Fibroblast of mammary gland (primary cell): ENCODE measurements at regions not wholly inside any gene's neighbourhood (a gene's known extent, or its start where the extent isn't known, plus 50 kb on each side); places are given as distances from the start of the nearest gene placed in this dataset.
"Not testable (repeated sequence)": the region's sequence is repeated elsewhere in the genome, so short reads cannot be mapped to it uniquely, and the experiment has no call there.

Experiments
- DNase-seq: peaks from one replicate; pipeline ENCODE4 v3.0.0-alpha.2; 2010; ENCODE audit warnings: low read depth
- H3K4me3 ChIP-seq: 2 replicates; pipeline ENCODE4 v1.5.1; 2011; ENCODE audit warnings: low read depth, mild to moderate bottlenecking, low read length, moderate library complexity; ENCODE audit not compliant: control insufficient read depth
- TF ChIP-seq, protein P1 (sequence below): conservative IDR thresholded peaks from 2 replicates; pipeline ENCODE4 v1.5.1; 2011; ENCODE audit warnings: low read depth, low read length, inconsistent platforms; ENCODE audit not compliant: control insufficient read depth, insufficient read depth

DNA sequence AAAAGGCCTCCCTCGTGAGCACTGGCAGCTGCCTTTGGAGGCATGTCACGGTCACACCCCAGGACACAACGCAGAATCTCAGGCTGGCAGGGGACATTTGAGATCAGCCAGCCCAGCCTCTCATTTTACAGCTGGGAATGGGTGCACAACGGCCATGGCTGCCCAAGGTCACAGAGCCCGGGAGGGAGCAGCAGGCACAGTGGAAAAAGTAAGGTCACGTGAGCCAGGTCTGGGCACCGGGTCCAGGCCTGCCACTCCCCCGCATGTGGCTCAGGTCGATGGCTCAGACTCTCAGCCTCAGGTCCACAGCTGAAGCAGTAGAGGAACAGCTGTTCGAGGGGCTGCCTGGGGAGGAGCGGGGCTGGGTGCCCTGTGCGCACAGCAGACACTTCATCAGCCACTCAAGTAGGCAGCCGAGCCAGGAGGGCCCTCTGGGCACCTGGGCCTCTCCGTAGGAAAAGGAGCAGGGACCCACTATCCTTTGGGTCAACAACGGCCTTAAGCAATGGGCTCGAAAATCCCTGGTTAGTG, 260.6 kb downstream of the GOLGA6L6 start:
- no peak overlapping the region for H3K4me3 ChIP-seq
- TF ChIP-seq, protein P1, sequence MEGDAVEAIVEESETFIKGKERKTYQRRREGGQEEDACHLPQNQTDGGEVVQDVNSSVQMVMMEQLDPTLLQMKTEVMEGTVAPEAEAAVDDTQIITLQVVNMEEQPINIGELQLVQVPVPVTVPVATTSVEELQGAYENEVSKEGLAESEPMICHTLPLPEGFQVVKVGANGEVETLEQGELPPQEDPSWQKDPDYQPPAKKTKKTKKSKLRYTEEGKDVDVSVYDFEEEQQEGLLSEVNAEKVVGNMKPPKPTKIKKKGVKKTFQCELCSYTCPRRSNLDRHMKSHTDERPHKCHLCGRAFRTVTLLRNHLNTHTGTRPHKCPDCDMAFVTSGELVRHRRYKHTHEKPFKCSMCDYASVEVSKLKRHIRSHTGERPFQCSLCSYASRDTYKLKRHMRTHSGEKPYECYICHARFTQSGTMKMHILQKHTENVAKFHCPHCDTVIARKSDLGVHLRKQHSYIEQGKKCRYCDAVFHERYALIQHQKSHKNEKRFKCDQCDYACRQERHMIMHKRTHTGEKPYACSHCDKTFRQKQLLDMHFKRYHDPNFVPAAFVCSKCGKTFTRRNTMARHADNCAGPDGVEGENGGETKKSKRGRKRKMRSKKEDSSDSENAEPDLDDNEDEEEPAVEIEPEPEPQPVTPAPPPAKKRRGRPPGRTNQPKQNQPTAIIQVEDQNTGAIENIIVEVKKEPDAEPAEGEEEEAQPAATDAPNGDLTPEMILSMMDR = no peak
- DNase-seq = no peak

DNA sequence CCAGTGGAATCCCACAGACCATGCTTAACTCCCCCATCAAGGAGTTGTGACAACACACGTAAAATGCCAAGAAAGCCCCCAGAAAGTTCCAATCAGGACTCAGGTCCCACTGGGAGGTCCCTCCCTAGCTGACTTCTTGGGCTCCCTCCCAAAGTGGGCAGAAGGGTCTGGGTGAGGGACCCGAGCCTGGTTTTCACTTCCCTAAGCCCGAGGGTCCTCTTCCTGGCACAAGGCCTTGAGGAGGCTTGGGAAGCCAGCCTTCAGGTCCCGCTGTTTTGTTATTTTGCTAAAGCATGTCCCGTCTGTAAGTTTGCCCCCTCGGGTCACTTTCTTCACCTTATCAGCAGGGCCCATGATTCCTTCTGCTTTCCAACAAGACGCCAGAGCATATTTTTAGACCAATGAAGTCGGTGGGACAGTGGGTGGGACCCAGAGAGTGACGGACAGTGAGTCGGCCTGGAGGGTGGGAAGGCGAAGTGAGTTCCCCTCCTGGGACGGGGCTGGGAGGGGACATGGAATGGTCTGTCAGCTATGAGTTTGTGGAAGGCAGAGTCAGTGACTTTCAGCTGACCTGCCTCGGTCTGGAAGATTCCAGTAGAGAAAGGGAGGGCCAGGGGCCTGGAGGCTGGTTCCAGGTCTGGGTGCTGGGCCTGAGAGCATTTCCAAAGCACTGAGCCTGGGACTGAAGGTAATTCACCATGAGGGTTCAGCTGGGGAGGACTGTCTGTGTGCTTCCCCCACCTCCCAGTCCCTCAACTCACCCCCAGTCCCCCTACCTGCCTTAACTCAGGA, 261.3 kb downstream of the GOLGA6L6 start:
- DNase-seq, H3K4me3 ChIP-seq: not testable (repeated sequence)

DNA sequence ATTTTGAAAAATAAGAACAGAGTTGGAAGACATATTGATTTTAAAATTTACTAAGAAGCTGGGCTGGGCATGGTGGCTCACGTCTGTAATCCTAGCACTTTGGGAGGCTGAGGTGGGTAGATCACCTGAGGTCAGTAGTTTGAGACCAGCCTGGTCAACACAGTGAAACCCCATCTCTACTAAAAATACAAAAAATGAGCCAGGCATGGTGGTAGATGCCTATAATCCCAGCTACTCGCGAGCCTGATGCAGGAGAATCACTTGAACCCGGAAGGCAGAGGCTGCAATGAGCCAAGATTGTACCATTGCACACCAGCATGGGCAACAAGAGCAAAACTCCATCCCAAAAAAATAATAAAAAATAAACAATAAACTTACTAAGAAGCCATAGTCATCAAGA, 262.5 kb downstream of the GOLGA6L6 start:
- DNase-seq, H3K4me3 ChIP-seq: not testable (repeated sequence)

DNA sequence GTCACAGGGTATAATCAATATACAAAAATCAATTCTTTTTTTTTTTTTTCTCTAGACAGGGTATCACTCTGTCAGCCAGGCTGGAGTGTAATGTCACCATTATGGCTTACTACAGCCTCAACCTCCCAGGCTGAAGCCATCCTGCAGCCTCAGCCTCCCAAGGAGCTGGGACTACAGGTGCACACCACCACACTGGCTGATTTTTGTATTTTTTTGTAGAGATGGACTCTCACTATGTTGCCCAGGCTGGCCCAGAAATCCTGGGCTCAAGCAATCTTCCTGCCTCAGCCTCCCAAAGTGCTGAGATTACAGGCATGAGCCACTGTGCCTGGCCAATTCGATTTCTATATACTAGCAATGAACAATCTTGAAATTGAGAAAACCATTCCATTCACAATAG, 263.2 kb downstream of the GOLGA6L6 start:
- H3K4me3 ChIP-seq, DNase-seq: not testable (repeated sequence)

DNA sequence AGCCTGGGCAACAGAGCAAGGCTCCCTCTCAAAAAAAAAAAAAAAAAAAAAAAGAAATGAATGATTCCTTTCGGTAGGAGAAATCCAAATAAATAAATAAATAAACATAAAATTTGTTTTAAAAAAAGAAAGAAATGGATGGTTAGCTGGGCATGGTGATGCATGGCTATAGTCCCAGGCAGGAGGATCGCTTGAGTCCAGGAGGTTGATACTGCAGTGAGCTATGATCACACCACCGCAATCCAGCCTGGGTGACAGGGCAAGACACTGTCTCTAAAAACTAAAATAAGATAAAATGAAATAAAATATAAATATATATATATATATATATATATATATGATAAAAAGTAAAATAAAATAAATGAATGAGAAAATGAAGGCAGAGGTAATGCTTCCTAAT, 264.1 kb downstream of the GOLGA6L6 start:
- DNase-seq, H3K4me3 ChIP-seq: not testable (repeated sequence)

DNA sequence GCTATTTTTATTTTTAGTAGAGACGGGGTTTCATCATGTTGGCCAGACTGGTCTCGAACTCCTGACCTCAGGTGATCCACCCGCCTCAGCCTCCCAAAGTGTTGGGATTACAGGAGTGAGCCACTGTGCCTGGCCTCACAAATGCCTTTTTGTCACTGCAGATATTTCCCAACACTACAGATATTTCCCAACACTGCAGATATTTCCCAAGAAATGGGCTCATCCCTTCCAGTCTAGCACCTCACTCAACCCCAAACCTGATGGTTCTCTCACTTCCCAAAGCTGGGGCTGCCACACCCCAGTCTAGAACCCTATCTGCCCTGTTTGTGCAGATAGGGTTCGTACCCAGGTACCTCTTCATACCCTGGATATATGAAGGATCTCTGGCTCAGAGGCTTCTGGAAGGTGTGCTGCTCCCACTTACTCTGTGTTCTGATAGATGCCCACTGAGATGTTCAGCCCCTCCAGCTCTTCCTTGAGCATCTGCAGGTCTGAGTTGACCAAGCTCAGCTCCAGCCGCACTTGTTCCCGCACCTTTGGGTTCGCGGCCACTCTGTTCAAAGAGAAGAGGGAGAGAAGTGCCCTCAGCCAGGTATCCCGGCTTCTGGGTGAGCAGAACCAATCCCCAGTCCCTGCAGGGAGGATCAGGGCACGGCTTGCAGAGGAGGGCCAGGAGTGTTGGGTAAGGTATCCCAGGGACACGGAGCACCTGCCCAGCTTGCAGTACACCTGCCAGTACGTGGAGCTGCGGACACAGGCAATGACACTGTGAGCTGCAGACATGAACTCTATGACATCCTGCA, 265.1 kb downstream of the GOLGA6L6 start:
- DNase-seq, H3K4me3 ChIP-seq: not testable (repeated sequence)

DNA sequence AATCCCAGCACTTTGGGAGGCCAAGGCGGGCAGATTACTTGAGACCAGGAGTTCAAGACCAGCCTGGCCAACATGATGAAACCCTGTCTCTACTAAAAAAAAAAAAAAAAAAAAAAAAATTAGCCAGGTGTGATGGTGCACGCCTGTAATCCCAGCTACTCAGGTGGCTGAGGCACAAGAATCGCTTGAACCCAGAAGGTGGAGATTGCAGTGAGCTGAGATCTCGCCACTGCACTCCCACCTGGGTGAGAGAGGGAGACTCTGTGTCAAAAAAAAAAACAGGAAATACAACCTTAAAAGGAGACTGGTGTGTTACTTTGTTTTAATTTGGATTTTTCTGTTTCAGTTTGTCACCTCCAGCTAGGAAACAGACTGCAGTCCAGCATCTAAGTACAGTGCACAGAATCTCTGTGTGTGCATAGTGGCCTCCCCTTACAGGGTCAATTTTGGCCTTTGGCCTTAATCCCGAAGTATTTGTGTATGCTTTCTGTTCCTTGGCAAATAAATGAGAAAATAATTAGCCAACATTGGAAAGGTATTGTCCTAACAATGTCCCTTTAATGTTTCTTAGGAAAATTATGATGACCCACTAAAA, 266.1 kb downstream of the GOLGA6L6 start:
- H3K4me3 ChIP-seq, DNase-seq: not testable (repeated sequence)

DNA sequence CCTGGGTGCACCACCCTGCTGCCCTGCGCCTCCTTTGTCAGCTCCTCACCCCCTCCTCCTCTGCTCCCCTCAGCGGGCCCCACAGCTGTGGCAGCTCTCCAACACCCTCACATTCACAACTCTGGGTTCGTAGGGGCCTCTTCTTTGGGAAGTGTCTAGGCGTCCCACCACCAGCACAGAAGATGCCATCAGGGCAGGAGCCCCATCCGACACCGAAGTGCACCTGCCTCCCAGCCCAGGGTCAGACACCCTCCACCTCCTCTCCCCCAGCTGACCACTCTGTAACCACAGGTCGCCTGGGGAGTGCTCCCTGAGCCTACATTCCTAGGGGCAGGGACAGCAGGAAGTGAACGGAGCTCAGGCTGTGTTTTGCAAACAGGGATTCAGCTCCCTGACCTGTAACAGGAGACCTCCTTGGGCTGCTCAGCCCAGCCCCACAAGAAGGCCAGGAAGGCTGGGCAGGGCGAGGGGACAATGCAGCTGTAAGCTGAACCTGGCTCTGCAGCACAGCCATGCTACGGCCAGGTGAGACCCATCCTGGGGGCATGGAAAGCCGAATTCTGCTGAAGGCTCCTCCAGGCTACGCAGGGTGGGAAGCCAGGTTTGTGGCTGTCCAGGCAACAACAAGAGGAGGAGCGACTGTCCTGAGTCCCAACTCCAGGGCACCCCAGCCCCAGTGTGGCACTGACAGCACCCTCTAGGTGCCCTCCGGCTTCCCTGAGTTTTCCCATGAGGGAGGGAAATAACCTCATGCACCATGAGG, 269.0 kb downstream of the GOLGA6L6 start:
- DNase-seq = no peak
- H3K4me3 ChIP-seq = no peak overlapping the region
- TF ChIP-seq, protein P1 = no peak

DNA sequence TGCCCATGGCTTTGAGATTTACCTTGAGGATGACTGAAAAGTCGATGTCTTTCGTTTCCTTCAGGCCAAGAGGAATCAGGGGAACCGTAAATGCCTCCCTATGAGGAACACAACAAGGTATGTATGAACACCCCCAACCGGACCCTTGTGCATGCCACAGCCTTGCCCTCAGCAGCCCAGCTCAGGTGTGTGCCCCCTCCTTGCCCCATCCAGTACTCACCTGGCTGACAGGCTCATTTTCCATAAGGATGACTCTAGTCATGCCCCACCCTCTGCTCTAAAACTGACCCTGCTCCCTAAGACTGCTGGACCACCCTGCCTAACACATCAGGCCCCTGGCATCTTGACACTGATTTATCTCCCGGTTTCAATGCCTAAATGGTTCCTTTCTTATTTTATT, 270.0 kb downstream of the GOLGA6L6 start:
- TF ChIP-seq, protein P1 = no peak
- H3K4me3 ChIP-seq = no peak overlapping the region
- no peak for DNase-seq

DNA sequence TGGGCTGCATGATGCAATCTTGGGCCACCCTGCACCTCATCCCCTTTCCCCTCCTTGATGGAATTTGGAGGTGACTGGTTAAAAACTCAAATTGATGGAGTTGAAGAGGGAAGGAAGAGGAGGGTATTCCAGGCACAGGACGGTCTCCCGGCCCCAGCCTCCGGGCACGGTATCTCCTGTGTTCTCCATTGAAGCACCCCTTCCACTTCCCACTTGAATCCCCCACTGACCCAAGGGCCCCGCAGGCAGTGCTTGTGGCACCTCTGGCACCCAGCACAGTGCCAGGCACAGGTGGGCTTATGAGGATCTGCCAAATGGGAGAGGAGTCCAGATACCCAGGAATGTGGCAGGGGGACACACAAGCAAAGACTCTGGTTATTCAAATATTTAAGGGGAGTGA, 271.6 kb downstream of the GOLGA6L6 start:
- DNase-seq, H3K4me3 ChIP-seq: not testable (repeated sequence)

DNA sequence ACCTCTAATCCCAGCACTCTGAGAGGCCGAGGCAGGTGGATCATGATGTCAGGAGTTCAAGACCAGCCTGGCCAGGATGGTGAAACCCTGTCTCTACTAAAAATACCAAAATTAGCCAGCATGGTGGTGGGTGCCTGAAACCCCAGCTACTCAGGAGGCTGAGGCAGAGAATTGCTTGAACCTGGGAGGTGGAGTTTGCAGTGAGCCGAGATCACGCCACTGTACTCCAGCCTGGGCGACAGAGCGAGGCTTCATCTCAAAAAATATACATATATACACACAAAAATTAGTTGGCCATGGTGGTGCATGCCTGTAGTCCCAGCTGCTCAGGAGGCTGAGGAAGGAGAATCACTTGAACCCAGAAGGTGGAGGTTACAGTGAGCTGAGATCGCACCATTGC, 273.6 kb downstream of the GOLGA6L6 start:
- H3K4me3 ChIP-seq, DNase-seq: not testable (repeated sequence)

DNA sequence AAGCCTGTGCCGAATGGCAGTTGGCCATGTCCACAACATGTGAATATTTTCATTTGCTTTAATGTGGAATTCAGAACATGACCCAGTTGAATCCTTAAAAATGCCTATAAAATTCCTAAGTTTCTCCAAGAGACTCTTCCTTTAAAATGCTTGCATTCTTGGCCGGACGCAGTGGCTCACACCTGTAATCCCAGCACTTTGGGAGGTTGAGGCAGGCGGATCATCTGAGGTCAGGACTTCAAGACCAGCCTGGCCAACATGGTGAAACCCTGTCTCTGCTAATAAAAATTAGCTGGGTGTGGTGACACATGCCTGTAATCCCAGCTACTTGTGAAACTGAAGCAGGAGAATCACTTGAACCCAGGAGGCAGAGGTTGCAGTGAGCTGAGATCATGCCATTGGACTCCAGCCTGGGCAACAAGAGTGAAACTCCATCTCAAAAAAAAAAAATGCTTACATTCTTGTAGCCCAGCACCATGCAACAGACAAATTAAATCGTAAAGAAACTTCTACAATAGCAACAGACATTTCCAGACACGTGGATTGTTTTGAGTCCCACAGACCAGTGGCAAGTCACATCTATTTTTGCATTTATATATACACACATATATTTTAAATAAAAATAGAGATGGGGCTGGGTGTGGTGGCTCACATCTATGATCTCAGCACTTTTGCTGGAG, 274.4 kb downstream of the GOLGA6L6 start:
- not testable (repeated sequence) for DNase-seq, H3K4me3 ChIP-seq

DNA sequence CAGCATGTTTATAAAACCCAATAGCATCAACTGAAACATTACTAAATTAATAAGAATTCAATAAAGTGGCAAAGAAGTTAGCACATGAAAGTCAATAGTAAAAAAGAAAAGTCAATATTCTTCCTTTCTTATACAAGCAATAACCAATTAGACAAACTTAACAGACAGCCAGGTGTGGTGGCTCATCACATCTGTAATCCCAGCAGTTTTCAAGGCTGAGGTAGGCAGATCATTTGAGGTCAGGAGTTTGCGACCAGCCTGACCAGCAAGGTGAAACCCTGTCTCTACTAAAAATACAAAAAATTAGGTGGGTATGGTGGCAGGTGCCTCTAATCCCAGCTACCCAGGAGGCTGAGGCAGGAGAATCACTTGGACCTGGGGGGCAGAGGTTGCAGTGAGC, 275.9 kb downstream of the GOLGA6L6 start:
- not testable (repeated sequence) for H3K4me3 ChIP-seq, DNase-seq
